K562 (cell line): ENCODE measurements at regions not wholly inside any gene's neighbourhood (a gene's known extent, or its start where the extent isn't known, plus 50 kb on each side); places are given as distances from the start of the nearest gene placed in this dataset.
A peak's percentile ranks its signal among the peaks of the same experiment; 100 is the strongest.

Experiments used
- ARID3B ChIP-seq: fragments of 250-450 bp; sonication (Bioruptor Pico); IDR thresholded peaks from 2 replicates; pipeline ENCODE4 v1.4.0; 2020; ENCODE audit warnings: borderline replicate concordance
- ATF6 ChIP-seq: sonication (generic); formaldehyde crosslinking; IDR thresholded peaks from 2 replicates; pipeline ENCODE4 v1.4.0; 2020; ENCODE audit warnings: mild to moderate bottlenecking, missing genetic modification reagents
- EWSR1 ChIP-seq: fragments of 450-650 bp; IDR thresholded peaks from 2 replicates; pipeline ENCODE4 v1.6.1; 2018; ENCODE audit warnings: borderline replicate concordance, mild to moderate bottlenecking, low read depth, moderate library complexity; ENCODE audit not compliant: partially characterized antibody
- FOS ChIP-seq: IDR thresholded peaks from 3 replicates; pipeline ENCODE4 v1.6.1; 2011; ENCODE audit not compliant: insufficient read length; ENCODE audit errors: extremely low read depth
- KAT8 ChIP-seq: fragments of 450-650 bp; IDR thresholded peaks from 2 replicates; pipeline ENCODE4 v1.6.1; 2016; ENCODE audit warnings: low read depth, mild to moderate bottlenecking
- RAD21 ChIP-seq, 2 experiments: fragments of 250-450 bp in 1 of 2; fragments of 450-650 bp in 1 of 2; sonication (Bioruptor Pico) in 1 of 2; formaldehyde crosslinking in 1 of 2; IDR thresholded peaks in 1 of 2; conservative IDR thresholded peaks in 1 of 2; 2 replicates each; pipeline versions ENCODE4 v1.4.0 to v1.8.0; 2020 to 2022; ENCODE audit warnings: mild to moderate bottlenecking in 2 of 2, moderate library complexity in 1 of 2
- STAT5B ChIP-seq: fragments of 250-450 bp; sonication (Bioruptor Pico); IDR thresholded peaks from 2 replicates; pipeline ENCODE4 v1.8.0; 2021; ENCODE audit warnings: mild to moderate bottlenecking, inconsistent platforms
- TCF7 ChIP-seq: sonication (generic); IDR thresholded peaks from 2 replicates; pipeline ENCODE4 v1.6.1; 2016; ENCODE audit warnings: antibody characterized with exemption, borderline replicate concordance
- ZBTB5 ChIP-seq: fragments of 450-650 bp; IDR thresholded peaks from 2 replicates; pipeline ENCODE4 v1.6.1; 2017; ENCODE audit warnings: antibody characterized with exemption
- ZNF408 ChIP-seq: fragments of 250-450 bp; sonication (Bioruptor Pico); IDR thresholded peaks from 2 replicates; pipeline ENCODE4 v1.4.0; 2020; ENCODE audit warnings: low read depth, mild to moderate bottlenecking, moderate library complexity
- ZNF41 ChIP-seq: fragments of 250-450 bp; sonication (Bioruptor Pico); conservative IDR thresholded peaks from 2 replicates; pipeline ENCODE4 v1.4.0; 2020; ENCODE audit warnings: mild to moderate bottlenecking

GRCh38 chr7:149624419-149625339 is 127.1 kb upstream of the ZNF746 start (continued):
- no peak for TF ChIP-seq EWSR1
- no peak for TF ChIP-seq ZBTB5
- no peak for TF ChIP-seq FOS
- no peak for TF ChIP-seq STAT5B (CRISPR knock-in tag)
- TF ChIP-seq ZNF41 (CRISPR knock-in tag), result no peak
- TF ChIP-seq TCF7, result no peak
- TF ChIP-seq ATF6 (CRISPR knock-in tag), result peak; percentile 70; the same call in 1 of the 2 replicates
- peak in 1 of 2 experiments; percentile 35; a peak in 1 of 4 replicates for TF ChIP-seq RAD21 (CRISPR knock-in tag; conservative IDR thresholded peaks at IDR 0.05 in 1 of 2, IDR thresholded peaks at IDR 0.05 in 1 of 2)
- no peak for TF ChIP-seq ARID3B (CRISPR knock-in tag)
- no peak for TF ChIP-seq ZNF408 (CRISPR knock-in tag)
- TF ChIP-seq KAT8, result no peak
